CD14-positive monocyte (primary cell): ENCODE measurements at regions not wholly inside any gene's neighbourhood (a gene's known extent, or its start where the extent isn't known, plus 50 kb on each side); places are given as distances from the start of the nearest gene placed in this dataset.

Experiments
- DNase-seq, 3 donors: peaks; one replicate each; pipeline ENCODE4 v3.0.0-alpha.2; 2011 to 2022
- H2AFZ ChIP-seq: 2 replicates; pipeline ENCODE4 v1.6.0; 2012; ENCODE audit warnings: mild to moderate bottlenecking, low read depth, low read length, inconsistent platforms; ENCODE audit not compliant: insufficient read depth, poor library complexity, severe bottlenecking
- H3K27ac ChIP-seq, 2 donors: 1 replicate in 1 of 2; 2 replicates in 1 of 2; pipeline ENCODE4 v1.5.1; 2012 to 2013; ENCODE audit warnings: low read length in 2 of 2, control low read depth in 1 of 2, inconsistent platforms in 1 of 2, low read depth in 1 of 2, mild to moderate bottlenecking in 1 of 2
- H3K27me3 ChIP-seq, 2 donors: one replicate each; pipeline versions ENCODE4 v1.6.0 to v1.6.1; 2011 to 2013; ENCODE audit warnings: low read length in 2 of 2; ENCODE audit not compliant: control insufficient read depth in 2 of 2, insufficient read depth in 2 of 2
- H3K36me3 ChIP-seq, 2 donors: replicated peaks in 1 of 2; 1 replicate in 1 of 2; 2 replicates in 1 of 2; pipeline versions ENCODE4 v1.5.1 to v1.6.1; 2012 to 2013; ENCODE audit warnings: low read length in 2 of 2, control low read depth in 1 of 2, inconsistent platforms in 1 of 2, mild to moderate bottlenecking in 1 of 2; ENCODE audit not compliant: insufficient read depth in 2 of 2, control insufficient read depth in 1 of 2
- H3K4me1 ChIP-seq, 2 donors: 1 replicate in 1 of 2; 2 replicates in 1 of 2; pipeline versions ENCODE4 v1.5.1 to v1.6.1; 2012 to 2013; ENCODE audit warnings: low read length in 2 of 2, control low read depth in 1 of 2, inconsistent platforms in 1 of 2, mild to moderate bottlenecking in 1 of 2, moderate library complexity in 1 of 2; ENCODE audit not compliant: insufficient read depth in 2 of 2, control insufficient read depth in 1 of 2
- H3K4me2 ChIP-seq: replicated peaks from 2 replicates; pipeline ENCODE3; 2012; ENCODE audit warnings: low read length, moderate library complexity, mild to moderate bottlenecking; ENCODE audit not compliant: poor library complexity, severe bottlenecking; ENCODE audit errors: extremely low read depth
- H3K4me3 ChIP-seq, 3 experiments: fragments of 200-600 bp in 1 of 3; sonication (generic) in 1 of 3; replicated peaks in 1 of 3; 1 replicate in 2 of 3; 2 replicates in 1 of 3; pipeline ENCODE4 v1.5.1; 2011 to 2013; ENCODE audit warnings: low read length in 3 of 3, mild to moderate bottlenecking in 3 of 3, control low read depth in 2 of 3, low read depth in 2 of 3, inconsistent platforms in 1 of 3, moderate library complexity in 1 of 3
- H3K79me2 ChIP-seq: 2 replicates; pipeline ENCODE4 v1.6.0; 2012; ENCODE audit warnings: mild to moderate bottlenecking, control low read depth, inconsistent platforms, low read length, moderate library complexity; ENCODE audit not compliant: insufficient read depth
- H3K9ac ChIP-seq: 2 replicates; pipeline ENCODE4 v1.6.0; 2017; ENCODE audit warnings: low read length, mild to moderate bottlenecking; ENCODE audit not compliant: insufficient read depth, poor library complexity, severe bottlenecking
- H3K9me3 ChIP-seq, 2 donors: replicated peaks in 1 of 2; 1 replicate in 1 of 2; 2 replicates in 1 of 2; pipeline versions ENCODE4 v1.5.1 to v1.6.1; 2012 to 2013; ENCODE audit warnings: low read length in 2 of 2, control low read depth in 1 of 2; ENCODE audit not compliant: control insufficient read depth in 1 of 2, insufficient read depth in 1 of 2
- H4K20me1 ChIP-seq: 2 replicates; pipeline ENCODE4 v1.6.0; 2012; ENCODE audit warnings: mild to moderate bottlenecking, low read length, control low read depth, moderate library complexity; ENCODE audit not compliant: insufficient read depth
- H3K27ac Mint-ChIP-seq, 7 donors: one replicate each; pipeline ENCODE4 v1.8.0; 2020; ENCODE audit warnings: mild to moderate bottlenecking in 7 of 7, mixed read lengths in 7 of 7, moderate library complexity in 6 of 7, inconsistent platforms in 2 of 7
- H3K27me3 Mint-ChIP-seq, 3 donors: one replicate each; pipeline ENCODE4 v1.8.0; 2021 to 2022; ENCODE audit warnings: low read depth in 3 of 3, mild to moderate bottlenecking in 3 of 3, mixed read lengths in 3 of 3, moderate library complexity in 3 of 3, inconsistent platforms in 1 of 3
- H3K36me3 Mint-ChIP-seq, 2 donors: one replicate each; pipeline ENCODE4 v1.8.0; 2020; ENCODE audit warnings: mixed read lengths in 2 of 2, inconsistent platforms in 1 of 2, mild to moderate bottlenecking in 1 of 2
- H3K4me1 Mint-ChIP-seq: one replicate; pipeline ENCODE4 v1.8.0; 2020; ENCODE audit warnings: mild to moderate bottlenecking, mixed read lengths
- H3K4me3 Mint-ChIP-seq, 2 donors: one replicate each; pipeline ENCODE4 v1.8.0; 2020; ENCODE audit warnings: mild to moderate bottlenecking in 2 of 2, mixed read lengths in 2 of 2, moderate library complexity in 1 of 2
- H3K9me3 Mint-ChIP-seq, 7 donors: one replicate each; pipeline ENCODE4 v1.8.0; 2020 to 2022; ENCODE audit warnings: mixed read lengths in 7 of 7, mild to moderate bottlenecking in 6 of 7, moderate library complexity in 6 of 7, inconsistent platforms in 2 of 7
- CTCF ChIP-seq: fragments of 200-600 bp; IDR thresholded peaks from one replicate; pipeline ENCODE4 v1.8.0; 2022; ENCODE audit warnings: antibody characterized with exemption, mild to moderate bottlenecking
- WGBS: methylation state at CpG from one replicate; pipeline ENCODE4 v1.1.5; 2013; ENCODE audit warnings: missing lambda C conversion rate; ENCODE audit not compliant: insufficient coverage; 5-methylcytosine and 5-hydroxymethylcytosine counted together
- intact Hi-C, 2 donors: fragments of 100-400 bp; cut with micrococcal nuclease; formaldehyde crosslinking; loops; one replicate each; pipeline versions ENCODE4 v1.15.0 to v1.15.1; 2023

- no peaks in the 10 kb centered on the region for H3K4me1 Mint-ChIP-seq
- H3K27ac ChIP-seq = no peak overlapping the region
- peaks cover 2 to 4% (median 3%) of the 10 kb centered on the region in 3 donors for H3K27me3 Mint-ChIP-seq
- H3K4me3 Mint-ChIP-seq = no peak overlapping the region
- intact Hi-C loops = no loop called here
- 72% methylated on average over 5 of the region's 9 CpGs for WGBS
- no peak overlapping the region for H3K4me2 ChIP-seq
- H3K36me3 ChIP-seq = no peaks in the 10 kb centered on the region
- no peaks in the 10 kb centered on the region for H4K20me1 ChIP-seq
- DNase-seq = no peak
- no peaks in the 10 kb centered on the region for H3K27me3 ChIP-seq
- no peak for TF ChIP-seq CTCF
- no peaks in the 10 kb centered on the region for H3K79me2 ChIP-seq
- peaks cover 3 to 14% (median 5%) of the 10 kb centered on the region in 7 donors for H3K9me3 Mint-ChIP-seq
- H3K27ac Mint-ChIP-seq = no peak overlapping the region
- H3K4me3 ChIP-seq = no peak overlapping the region
- no peak overlapping the region for H2AFZ ChIP-seq
- H3K4me1 ChIP-seq = no peaks in the 10 kb centered on the region
- no peak overlapping the region for H3K9ac ChIP-seq
- no peaks in the 10 kb centered on the region for H3K36me3 Mint-ChIP-seq
- H3K9me3 ChIP-seq = peaks cover 0 to 4% of the 10 kb centered on the region in 2 donors
These were observed 231.3 kb downstream of the SHOX start for GRCh38 chrX:861921-862320.

- no peak overlapping the region for H3K27ac ChIP-seq
- intact Hi-C loops = no loop called here
These were observed 230.8 kb downstream of the SHOX start for GRCh38 chrX:861340-861890.

More at GRCh38 chrX:861340-861890, 230.8 kb downstream of the SHOX start:
- no peak overlapping the region for H3K27ac Mint-ChIP-seq
- Histone ChIP-seq H3K27me3 (no peaks in the 10 kb centered on the region), H4K20me1 (no peaks in the 10 kb centered on the region), H3K9ac (no peak overlapping the region), H3K36me3 (no peaks in the 10 kb centered on the region), H3K4me3 (no peak overlapping the region), H2AFZ (no peak overlapping the region), H3K9me3 (peaks cover 0 to 4% of the 10 kb centered on the region in 2 donors), H3K4me2 (no peak overlapping the region), H3K79me2 (no peaks in the 10 kb centered on the region), H3K4me1 (no peaks in the 10 kb centered on the region)
- no peak for DNase-seq
- peaks cover 3 to 14% (median 5%) of the 10 kb centered on the region in 7 donors for H3K9me3 Mint-ChIP-seq
- no peaks in the 10 kb centered on the region for H3K4me1 Mint-ChIP-seq
- H3K4me3 Mint-ChIP-seq = no peak overlapping the region
- peaks cover 2 to 4% (median 3%) of the 10 kb centered on the region in 3 donors for H3K27me3 Mint-ChIP-seq
- WGBS = 68% methylated on average over 8 of the region's 14 CpGs
- TF ChIP-seq CTCF = no peak
- H3K36me3 Mint-ChIP-seq = no peaks in the 10 kb centered on the region
